ENCODE measurements at regions not wholly inside any gene's neighbourhood (a gene's known extent, or its start where the extent isn't known, plus 50 kb on each side); places are given as distances from the start of the nearest gene placed in this dataset.

DNA sequence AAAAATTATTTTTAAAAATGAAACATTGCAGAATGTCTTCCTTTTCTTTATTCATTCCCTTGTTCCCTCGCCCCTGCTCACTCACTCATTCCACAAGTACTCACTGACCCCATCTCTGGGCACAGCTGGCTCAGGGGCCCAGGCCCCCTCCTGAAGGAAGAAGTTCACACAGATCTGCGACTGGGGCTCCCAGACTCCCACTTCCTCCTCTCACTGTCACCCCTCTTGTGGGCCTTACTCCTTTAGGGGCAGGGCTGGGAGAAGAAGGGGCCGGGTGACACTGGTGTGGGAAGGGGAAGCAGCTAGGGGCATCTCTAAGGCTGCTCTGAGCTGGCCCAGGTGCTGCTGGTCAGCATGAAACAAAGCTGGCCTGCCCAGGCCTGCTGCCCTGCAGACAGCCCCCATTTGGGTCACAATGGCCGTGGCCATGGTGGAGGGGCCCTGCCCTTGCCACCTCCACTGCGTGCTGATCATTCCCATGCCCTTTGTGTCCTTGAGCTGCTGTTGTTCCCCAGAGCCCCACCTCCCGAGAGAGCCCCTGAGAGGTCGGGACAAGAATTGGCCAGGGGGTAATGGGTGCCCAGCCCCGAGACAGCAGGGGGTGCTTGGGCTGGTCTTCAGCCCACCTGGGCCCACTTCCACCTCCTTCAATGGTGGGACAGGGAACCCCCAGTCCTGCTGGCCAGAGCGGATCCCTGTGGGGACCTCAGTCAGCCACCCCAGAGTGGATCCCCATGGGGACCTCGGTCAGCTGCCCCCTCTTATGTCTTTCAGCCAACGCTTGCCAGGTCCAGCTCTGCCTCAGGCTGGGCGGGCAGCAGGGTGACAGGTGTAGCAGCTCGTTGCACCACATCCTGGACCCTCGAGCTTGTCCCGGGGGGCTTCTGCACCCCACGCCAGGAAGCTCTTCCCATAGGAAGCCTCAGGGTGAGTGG is 212.4 kb upstream of the C14orf180 start:
- no peak overlapping the region for H3K27ac Mint-ChIP-seq
- no peak overlapping the region for H3K4me3 Mint-ChIP-seq
- no peaks in the 10 kb centered on the region for H3K4me1 Mint-ChIP-seq
- TF ChIP-seq, protein P1, sequence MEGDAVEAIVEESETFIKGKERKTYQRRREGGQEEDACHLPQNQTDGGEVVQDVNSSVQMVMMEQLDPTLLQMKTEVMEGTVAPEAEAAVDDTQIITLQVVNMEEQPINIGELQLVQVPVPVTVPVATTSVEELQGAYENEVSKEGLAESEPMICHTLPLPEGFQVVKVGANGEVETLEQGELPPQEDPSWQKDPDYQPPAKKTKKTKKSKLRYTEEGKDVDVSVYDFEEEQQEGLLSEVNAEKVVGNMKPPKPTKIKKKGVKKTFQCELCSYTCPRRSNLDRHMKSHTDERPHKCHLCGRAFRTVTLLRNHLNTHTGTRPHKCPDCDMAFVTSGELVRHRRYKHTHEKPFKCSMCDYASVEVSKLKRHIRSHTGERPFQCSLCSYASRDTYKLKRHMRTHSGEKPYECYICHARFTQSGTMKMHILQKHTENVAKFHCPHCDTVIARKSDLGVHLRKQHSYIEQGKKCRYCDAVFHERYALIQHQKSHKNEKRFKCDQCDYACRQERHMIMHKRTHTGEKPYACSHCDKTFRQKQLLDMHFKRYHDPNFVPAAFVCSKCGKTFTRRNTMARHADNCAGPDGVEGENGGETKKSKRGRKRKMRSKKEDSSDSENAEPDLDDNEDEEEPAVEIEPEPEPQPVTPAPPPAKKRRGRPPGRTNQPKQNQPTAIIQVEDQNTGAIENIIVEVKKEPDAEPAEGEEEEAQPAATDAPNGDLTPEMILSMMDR (IDR thresholded peaks at IDR 0.05) = no peak
- H3K27ac ChIP-seq (ENCODE audit: low read depth in 1 of 2, low read length in 2 of 2) = no peak overlapping the region
- WGBS (ENCODE audit: insufficient coverage) = 91% methylated on average over 13 of the region's 16 CpGs
- no peaks in the 10 kb centered on the region for H3K4me1 ChIP-seq (ENCODE audit: control insufficient read depth in 1 of 2, insufficient read depth in 2 of 2, low read length in 2 of 2)
- H4K20me1 ChIP-seq (ENCODE audit: insufficient read depth, low read length) = no peaks in the 10 kb centered on the region
- no peaks in the 10 kb centered on the region for H3K9me3 ChIP-seq (replicated peaks in 1 of 2; ENCODE audit: control insufficient read depth in 1 of 2, insufficient read depth in 1 of 2, low read length in 2 of 2)
- H3K4me2 ChIP-seq (replicated peaks; ENCODE audit: extremely low read depth, low read length, poor library complexity, severe bottlenecking) = no peak overlapping the region
- no peaks in the 10 kb centered on the region for H3K36me3 Mint-ChIP-seq
- H3K4me3 ChIP-seq (replicated peaks in 1 of 3; ENCODE audit: low read depth in 2 of 3, low read length in 3 of 3) = no peak overlapping the region
- no peaks in the 10 kb centered on the region for H3K36me3 ChIP-seq (replicated peaks in 1 of 2; ENCODE audit: control insufficient read depth in 1 of 2, insufficient read depth in 2 of 2, low read length in 2 of 2)
- intact Hi-C loops (cut with micrococcal nuclease) = no loop called here
- no peaks in the 10 kb centered on the region for H3K79me2 ChIP-seq (ENCODE audit: insufficient read depth, low read length)
- no peaks in the 10 kb centered on the region for H3K9me3 Mint-ChIP-seq
- peaks cover 0 to 5% (median 3%) of the 10 kb centered on the region in 3 donors for H3K27me3 Mint-ChIP-seq (ENCODE audit: low read depth in 3 of 3)
- no peak for DNase-seq
- H3K27me3 ChIP-seq (ENCODE audit: control insufficient read depth in 2 of 2, insufficient read depth in 2 of 2, low read length in 2 of 2) = no peaks in the 10 kb centered on the region
- H3K9ac ChIP-seq (ENCODE audit: insufficient read depth, low read length, poor library complexity, severe bottlenecking) = no peak overlapping the region
- no peak overlapping the region for H2AFZ ChIP-seq (ENCODE audit: insufficient read depth, low read depth, low read length, poor library complexity, severe bottlenecking)

DNA sequence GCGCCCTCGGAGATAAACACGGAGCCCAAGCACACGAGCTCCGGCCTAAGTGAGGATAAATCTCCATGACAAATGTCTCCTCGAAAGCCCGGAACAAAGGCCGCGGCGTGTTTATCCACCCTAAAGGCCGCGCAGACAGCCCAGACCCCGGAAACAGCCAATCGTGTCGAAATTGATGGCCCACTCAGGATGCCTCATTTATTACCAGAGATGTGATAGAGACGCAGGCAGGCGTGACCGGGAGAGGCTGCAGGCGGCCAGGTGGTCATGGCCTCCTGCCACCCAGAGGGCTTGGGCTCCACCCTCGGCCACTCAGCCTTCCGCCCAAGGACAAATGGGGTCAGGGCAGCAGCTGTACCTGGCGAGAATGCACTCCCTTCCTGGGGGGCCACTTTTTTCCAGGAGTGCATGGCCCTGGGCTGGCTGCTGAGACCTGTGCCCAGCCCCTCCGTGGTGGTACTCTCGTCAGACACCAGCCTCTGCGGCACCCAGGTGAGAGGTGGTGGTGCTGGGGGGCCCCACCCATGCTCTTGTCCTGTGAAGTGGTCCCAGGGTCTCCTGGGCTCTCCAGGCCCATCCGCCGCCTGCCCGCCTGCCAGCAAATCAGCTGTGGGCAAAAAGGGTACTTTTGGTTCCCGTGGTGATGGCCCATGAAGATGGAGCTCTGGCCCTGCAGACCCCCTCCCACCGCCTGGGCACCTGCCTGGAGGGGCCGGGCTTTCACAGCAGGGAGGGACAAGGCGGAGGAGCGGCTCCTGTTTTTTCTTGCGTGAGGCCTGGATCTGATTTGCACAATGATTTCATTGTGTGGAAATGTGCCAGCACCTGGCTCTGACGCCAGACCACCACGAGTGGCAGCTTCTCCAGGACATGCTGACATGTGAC is 211.5 kb upstream of the C14orf180 start:
- TF ChIP-seq, protein P1 (IDR thresholded peaks at IDR 0.05) = no peak
- no peak for DNase-seq
- H3K27me3 ChIP-seq (ENCODE audit: control insufficient read depth in 2 of 2, insufficient read depth in 2 of 2, low read length in 2 of 2) = no peaks in the 10 kb centered on the region
- no peaks in the 10 kb centered on the region for H4K20me1 ChIP-seq (ENCODE audit: insufficient read depth, low read length)
- no peaks in the 10 kb centered on the region for H3K36me3 ChIP-seq (replicated peaks in 1 of 2; ENCODE audit: control insufficient read depth in 1 of 2, insufficient read depth in 2 of 2, low read length in 2 of 2)
- Mint-ChIP-seq H3K36me3 (no peaks in the 10 kb centered on the region), H3K4me1 (no peaks in the 10 kb centered on the region), H3K4me3 (no peak overlapping the region), H3K27me3 (ENCODE audit: low read depth in 3 of 3) (peaks cover 0 to 7% (median 6%) of the 10 kb centered on the region in 3 donors), H3K9me3 (no peaks in the 10 kb centered on the region), H3K27ac (no peak overlapping the region)
- no peak overlapping the region for H3K27ac ChIP-seq (ENCODE audit: low read depth in 1 of 2, low read length in 2 of 2)
- 91% methylated on average over 32 of the region's 36 CpGs for WGBS (ENCODE audit: insufficient coverage)
- no peak overlapping the region for H3K9ac ChIP-seq (ENCODE audit: insufficient read depth, low read length, poor library complexity, severe bottlenecking)
- intact Hi-C loops (cut with micrococcal nuclease) = no loop called here
- no peaks in the 10 kb centered on the region for H3K79me2 ChIP-seq (ENCODE audit: insufficient read depth, low read length)
- H3K4me1 ChIP-seq (ENCODE audit: control insufficient read depth in 1 of 2, insufficient read depth in 2 of 2, low read length in 2 of 2) = no peaks in the 10 kb centered on the region
- no peak overlapping the region for H2AFZ ChIP-seq (ENCODE audit: insufficient read depth, low read depth, low read length, poor library complexity, severe bottlenecking)
- no peak overlapping the region for H3K4me3 ChIP-seq (replicated peaks in 1 of 3; ENCODE audit: low read depth in 2 of 3, low read length in 3 of 3)
- no peak overlapping the region for H3K4me2 ChIP-seq (replicated peaks; ENCODE audit: extremely low read depth, low read length, poor library complexity, severe bottlenecking)
- no peaks in the 10 kb centered on the region for H3K9me3 ChIP-seq (replicated peaks in 1 of 2; ENCODE audit: control insufficient read depth in 1 of 2, insufficient read depth in 1 of 2, low read length in 2 of 2)

Measured in CD14-positive monocyte (primary cell).